ENCODE measurements at regions not wholly inside any gene's neighbourhood (a gene's known extent, or its start where the extent isn't known, plus 50 kb on each side); places are given as distances from the start of the nearest gene placed in this dataset.

DNA sequence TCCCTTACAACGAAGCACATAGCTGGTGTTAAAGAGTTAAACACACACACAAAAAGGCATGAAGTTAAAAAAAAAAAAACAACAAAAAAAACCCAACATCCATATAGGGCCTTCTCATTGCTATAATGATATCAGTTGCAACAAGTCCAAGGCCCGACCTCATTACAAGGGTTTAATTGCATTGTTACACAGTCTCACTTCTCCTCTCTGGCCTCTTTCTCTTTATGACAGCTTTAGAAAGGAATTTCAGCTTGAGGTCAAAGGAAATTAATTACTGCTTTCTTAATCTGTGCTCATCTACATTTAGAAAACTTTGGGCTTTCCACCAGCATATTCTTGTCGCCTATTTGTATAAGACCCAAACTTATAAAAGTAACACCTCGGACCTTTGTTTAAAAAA is 342.1 kb downstream of the NR2F2 start:
- DNase-seq (ENCODE audit: low read depth) = no peak

DNA sequence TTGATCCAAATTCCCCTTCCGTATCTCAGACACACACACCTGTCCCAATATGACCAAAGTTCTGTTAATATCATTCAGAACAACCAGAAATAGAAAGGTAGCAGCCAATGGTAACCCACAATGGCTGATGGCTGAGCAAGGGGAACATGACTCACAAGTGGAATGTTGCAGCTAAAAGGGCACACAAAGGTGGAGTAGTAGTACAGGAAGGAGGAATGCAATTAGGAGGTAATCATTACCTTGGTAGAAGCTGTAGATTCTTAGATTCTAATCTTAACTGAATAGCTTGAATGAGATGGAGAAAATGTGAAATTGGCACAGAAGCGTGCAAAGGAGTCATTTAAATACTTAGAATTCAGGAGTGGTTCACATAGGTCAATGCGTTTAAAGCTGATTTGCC is 347.9 kb downstream of the NR2F2 start:
- DNase-seq (ENCODE audit: low read depth) = no peak

DNA sequence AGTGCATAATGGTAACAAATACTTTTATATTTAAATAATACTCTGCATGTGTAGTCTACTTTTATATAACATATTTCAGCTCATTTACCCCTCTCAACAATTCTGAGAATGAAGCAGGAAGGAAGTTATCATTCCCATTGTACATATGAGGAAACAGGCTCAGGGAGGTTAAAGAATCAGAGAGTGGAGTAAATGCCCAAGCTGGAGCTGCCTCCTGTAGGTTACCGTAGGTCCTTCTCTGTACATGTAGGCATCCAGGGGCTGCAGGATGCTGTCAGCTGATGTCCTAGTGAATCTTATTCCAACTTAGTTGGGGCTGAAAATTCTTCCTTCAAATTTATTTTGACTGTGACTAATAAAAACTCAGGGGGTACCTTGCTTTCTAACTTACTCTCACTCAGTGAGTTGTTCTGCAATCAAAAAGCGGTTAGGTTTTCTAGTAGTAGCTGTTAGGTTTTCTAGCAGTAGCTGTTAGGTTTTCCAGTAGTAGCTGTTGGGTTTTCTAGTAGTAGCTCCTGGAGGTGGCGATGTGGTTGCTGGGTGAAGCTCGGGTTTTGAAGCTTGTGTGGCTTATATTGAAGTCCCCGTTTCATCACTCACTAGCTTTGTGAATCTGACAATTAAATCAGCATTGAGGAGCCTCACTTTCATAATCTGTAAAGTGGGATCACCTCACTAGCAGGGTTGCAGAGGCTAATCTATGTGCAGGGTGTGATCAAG is 357.0 kb downstream of the NR2F2 start:
- DNase-seq (ENCODE audit: low read depth) = no peak

DNA sequence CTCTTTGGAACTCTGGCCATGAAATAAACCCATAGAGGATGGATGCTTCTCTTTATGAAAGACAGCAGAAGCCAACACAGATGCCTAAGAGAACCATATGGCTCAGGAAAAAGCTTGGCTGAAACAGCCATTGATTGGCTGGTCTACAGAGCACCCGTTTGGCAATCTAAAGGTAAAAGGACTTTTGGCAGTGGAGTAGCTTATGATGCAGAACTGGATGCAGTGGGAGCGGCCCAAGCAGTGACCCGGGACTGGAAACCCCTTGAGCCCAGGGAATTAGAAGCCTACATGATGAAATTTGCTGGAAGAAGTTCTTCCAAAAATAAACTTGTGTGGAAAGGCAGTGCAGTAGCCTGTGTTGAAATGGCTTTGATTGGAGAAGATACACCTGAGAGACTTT is 360.2 kb downstream of the NR2F2 start:
- no peak for DNase-seq (ENCODE audit: low read depth)

DNA sequence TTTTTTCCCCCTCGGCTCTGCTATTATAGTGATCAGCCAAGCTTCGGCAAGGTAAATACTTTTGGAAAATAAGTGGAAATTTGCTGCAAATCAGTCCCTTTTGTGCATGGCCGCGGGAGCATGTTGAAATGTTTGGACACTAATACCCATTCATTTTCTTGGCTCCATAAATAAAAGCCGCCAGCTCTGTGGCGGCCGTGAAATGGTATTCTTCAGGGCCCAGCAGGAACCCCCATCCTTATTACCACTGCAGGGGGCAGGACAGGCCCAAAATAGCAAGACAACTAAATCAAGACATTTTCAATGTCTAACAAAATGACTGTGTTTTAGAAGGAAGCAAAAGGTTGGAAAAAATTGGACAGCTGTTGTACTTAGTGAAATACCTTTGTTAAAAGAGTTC is 362.3 kb downstream of the NR2F2 start:
- DNase-seq (ENCODE audit: low read depth) = no peak

DNA sequence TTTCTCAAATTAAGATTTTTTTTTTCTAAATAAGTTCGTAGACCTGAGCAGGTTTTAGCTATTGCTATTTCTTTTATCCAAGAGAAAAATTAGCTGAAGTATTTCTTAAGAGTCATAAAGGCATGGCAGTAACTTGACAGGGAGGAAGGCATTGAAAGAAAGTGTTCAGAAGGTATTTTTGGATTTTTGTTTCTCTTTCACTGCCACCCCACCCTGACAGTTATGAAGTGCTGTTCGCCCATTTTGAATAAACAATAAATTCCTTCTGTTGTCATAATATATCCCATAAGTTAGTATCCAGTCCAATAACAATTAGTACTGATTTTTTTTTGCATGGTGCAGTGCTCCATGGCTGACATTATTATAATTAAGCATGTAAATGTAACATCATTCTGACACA is 363.0 kb downstream of the NR2F2 start:
- DNase-seq (ENCODE audit: low read depth) = no peak

DNA sequence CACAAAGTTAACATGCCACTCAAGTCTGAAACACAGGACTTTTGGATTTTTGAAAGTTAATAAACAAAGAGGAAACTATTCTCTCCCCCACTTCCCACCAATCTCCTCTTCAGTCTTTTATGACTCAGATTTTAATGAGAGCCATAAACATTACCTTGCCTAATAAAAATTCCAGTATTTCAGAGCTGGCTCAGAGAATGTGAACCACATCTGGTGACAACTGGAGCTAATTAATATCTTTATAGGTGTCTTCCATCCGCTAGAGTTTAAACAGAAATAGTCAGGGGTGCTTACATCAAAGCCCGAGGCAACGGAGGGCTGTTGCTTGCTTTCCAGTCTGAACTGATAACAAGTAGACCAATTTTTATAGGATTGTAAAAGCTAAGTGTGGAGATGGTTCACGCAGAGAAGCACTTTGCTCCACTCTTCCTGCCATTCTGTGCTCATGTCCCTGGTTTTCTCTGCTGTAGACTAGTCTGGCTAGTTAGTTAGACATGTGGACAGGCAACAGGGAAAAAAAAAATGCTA is 363.6 kb downstream of the NR2F2 start:
- no peak for DNase-seq (ENCODE audit: low read depth)

DNA sequence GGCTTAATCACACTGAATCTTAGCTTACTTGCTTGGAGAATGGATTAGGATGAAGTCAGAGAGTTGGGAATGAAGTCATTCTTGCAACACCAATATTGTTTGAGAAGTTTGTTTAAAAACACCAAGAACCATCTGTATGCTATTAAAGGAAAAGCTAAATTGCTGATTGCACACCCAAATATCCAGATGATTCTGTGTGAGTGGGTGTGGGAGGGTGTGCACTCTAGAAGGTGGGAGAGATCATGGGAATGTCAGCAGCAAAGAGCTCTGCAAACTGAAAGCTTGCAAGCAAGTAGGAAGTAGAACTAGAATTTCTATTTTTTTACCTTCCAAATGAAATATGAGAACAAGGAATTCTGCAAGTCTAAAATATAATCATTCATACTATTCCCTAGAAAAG is 364.9 kb downstream of the NR2F2 start:
- no peak for DNase-seq (ENCODE audit: low read depth)

DNA sequence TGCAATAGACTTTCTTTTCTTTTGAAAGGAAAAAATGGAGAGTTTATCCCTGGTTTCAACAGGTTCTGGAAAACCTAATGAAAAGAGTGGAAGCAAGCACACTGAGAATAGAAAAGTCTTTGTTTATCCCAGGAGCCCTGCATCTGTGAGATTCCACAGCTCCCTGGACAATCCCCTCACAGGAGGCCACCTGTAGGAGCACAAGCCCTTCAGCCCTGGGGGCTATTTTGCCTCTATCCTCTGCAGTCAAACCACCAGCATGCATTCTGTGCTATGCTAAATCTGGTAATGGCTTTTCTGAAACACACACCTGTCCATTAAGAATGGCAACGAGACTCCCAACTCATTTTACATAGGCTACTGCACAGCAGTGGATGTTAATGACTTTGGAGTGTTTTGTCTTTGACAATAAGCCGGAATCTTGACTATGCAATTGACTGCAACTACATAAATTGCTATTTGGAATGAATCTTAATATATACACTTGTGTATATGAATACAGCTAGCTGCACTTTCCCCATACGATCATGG is 369.4 kb downstream of the NR2F2 start:
- no peak for DNase-seq (ENCODE audit: low read depth)

DNA sequence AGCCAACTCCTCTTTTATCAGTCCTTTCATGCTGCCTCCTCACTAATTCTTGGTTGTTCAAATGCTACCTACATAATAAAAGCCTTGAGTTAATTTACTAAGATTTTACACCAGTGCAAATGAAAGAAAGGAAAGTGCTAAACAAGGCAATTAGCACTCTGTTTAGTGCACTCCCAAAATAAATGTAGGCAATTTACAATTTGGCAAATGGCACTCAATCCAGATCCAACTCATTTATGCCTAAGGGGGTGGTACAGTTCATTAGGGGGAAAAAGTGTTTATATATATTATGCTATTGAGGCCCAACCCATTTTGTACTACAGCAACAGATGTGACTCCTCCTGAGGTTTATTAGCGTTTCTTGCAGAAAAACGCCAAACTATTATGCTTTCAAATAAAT is 370.1 kb downstream of the NR2F2 start:
- DNase-seq (ENCODE audit: low read depth) = no peak

DNA sequence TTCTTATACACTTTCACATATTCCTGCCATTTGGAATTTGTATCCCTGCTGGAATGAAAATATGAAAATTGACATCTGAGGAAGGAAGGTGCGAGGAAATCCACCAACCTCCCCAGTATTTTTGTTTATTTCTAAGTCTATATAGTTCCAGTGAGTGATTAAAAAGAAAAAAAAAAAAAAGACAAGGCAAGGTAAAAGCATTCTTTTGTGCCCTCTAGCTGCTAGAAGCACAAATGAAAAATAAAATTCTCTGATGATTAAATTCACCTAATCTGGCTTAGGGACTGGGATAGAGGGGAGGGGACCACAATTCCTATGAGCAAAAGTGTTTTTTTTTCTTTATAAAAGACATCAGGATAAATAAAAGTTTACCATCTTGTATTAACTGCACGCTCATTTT is 370.9 kb downstream of the NR2F2 start:
- DNase-seq (ENCODE audit: low read depth) = no peak

DNA sequence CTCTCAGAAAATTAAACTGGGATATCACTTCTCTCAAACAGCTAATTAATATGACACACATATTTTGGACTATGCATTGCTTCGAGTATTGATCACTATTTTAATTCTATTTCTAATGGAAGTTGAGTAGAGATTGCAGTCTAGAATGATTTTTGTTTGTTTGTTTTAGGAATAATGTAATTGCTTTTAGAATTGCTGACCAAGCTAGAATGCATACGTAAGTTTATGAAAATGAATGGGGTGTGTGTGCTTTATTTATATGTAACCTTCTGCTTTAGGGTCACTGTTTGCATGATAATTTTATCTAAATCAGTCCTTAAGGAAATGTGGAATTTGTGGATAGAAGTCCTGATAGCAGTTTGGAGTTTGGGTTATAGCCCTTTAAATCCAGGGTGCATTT is 371.4 kb downstream of the NR2F2 start:
- no peak for DNase-seq (ENCODE audit: low read depth)

DNA sequence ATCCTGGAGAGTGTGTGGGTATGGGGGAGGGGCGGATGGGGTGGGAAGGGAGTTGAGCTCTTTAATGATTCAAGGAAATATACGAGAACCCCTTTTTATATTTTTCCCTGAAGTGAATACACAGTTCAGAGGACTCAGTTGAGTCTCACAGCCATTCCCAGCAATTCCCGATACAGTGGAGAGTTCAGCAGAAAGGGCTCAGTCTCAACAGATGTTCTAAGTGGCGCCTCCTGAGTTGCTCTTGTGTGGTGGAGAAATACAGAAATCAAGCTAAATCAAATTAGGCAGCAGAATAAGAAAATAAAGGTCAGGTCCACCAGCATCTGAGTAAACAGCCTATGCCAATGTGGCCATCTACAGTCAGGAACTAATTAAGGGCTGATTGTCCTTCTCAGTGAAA is 372.1 kb downstream of the NR2F2 start:
- DNase-seq (ENCODE audit: low read depth) = no peak

DNA sequence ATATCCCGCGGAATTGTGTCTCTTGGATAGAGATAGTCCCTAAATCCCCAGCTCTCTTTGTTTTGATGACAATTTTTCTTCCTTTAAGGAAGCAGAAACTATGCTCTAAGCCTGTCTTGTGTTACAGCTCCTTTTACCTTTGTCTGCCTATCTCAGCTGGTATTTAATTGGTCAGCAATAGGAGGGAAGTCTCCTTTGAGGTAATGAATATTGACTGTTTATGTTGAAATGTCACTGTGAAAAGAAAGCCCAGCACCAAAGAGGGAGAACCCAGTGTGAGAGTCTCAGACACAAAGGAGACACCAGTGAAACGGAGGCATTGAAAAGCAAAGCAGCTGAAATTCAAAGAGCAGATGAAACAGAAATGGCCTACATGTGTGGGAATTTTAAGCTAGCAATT is 372.6 kb downstream of the NR2F2 start:
- no peak for DNase-seq (ENCODE audit: low read depth)

DNA sequence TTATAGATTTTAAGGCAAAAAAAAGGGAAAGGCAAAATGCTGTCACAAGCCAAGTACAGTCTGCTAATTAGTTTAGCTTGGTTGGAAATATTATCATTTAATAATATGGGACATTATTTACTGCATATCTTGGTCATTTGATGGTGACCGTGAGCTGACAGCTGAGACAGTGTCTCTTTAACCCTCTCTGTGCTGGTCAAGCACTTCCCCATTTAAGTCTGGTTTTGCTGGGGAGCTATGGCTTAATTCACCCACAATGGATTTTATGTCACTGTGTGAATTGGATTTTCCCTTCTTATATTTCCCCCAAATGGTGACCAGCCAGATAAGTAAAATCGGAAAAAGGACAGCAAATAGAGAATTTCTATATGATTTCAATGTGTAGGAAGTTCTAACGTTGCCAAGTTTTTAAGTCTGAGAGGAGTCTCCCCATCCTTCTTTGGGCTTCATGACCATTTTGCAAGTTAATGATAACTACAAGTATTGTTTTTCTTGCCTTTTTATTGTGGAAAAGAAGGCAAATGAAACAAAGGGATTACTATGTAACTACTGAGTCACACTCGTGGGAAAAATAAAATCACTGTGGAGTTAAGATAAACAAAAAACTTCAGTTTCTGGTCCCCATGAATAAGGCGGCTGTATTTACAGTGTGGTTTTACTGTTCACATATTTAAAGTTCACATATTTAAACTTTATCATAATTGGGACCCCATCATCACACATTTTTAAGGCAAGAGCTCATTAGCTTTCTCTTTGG is 373.5 kb downstream of the NR2F2 start:
- no peak for DNase-seq (ENCODE audit: low read depth)

DNA sequence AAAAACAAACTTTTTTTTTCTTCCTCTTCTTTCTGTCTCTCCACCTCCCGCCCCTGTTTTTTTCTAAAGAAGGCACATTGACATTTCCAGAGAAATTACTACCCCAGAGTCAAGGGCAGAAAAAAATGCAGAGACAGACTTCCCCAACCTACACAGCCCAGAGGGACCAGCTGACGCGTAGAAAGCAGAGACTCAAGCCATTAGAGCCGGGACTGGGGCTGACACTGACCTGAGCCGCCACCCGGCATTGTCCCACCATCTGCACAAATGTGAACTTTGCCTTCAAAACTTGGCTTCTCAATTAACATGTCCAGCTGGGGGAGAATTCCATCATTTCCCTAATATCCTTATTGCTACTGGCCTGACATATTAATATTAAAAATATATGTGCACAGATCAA is 385.6 kb downstream of the NR2F2 start:
- DNase-seq (ENCODE audit: low read depth) = no peak

DNA sequence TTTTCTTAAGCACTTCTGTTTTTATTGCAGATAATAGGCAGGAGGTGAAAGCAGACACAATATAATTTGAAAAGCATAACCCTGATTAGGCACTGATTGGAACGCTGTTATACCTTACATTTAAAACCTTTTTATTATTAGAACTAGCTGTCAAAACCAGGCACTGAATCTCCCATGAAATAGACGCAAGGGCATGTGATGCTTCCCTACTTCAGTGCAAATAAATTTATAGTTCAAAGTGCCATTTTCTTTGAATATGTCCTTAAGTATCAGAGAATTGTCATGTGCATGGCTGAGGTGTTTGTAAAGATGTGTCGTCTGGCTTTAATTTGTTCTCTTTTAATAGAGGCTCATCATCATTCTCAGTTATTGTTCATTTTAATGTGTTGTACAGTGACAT is 386.0 kb downstream of the NR2F2 start:
- DNase-seq (ENCODE audit: low read depth) = no peak

DNA sequence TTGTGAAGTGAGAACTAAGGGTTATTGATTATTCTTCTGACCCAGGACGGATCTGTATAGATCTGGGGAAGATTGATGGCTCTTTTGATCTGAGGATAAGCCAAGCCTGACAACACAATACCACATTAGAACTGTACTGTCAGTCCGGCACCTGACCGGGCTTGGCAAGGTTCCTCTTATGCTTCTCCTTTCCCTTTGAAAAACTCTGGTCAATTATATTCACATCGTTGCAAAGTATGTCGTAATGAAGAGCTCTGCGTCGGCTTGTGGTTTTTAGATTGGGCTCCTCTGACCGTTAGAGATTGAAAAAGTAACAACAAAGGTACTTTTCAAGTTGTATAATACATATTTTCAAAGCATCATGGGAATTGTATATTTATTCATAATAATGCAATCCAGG is 389.8 kb downstream of the NR2F2 start:
- no peak for DNase-seq (ENCODE audit: low read depth)

DNA sequence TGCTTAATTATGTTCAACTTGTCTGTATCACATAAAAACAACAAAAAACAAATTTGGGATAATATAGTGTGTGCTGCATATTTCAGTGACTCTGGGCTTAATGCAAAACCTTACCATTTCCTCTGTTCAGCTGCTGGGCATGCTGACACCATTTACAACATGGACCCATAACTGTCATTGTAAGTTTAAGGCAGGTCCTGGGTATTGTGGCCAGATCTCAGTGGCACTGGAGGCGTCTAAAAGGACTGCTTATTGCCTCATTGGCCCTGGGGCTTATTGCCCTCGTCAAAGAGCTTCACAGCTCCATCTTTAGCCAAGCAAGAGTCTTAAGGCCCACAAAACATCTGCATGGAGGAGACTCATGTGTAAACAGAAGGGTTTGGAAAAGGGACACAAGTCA is 390.2 kb downstream of the NR2F2 start:
- no peak for DNase-seq (ENCODE audit: low read depth)

DNA sequence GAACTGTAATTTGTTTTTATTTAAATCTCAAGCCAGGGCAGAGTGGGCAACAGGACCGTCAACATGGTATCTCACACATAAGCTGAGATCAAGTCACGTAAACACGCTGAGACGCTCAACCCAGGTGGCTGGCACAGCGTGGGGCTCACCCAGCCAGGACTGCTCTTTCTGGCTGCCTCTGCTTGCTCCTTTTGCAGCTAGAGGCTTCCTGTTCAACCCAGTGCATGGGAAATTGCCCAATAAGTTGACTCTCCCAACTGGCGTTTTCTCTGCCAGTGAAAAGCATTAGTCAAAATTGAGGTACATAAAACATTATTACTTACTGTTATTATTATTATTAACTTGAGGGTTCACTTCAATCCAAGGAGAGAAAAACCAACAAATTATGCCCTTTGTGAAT is 398.1 kb downstream of the NR2F2 start:
- DNase-seq (ENCODE audit: low read depth) = no peak

DNA sequence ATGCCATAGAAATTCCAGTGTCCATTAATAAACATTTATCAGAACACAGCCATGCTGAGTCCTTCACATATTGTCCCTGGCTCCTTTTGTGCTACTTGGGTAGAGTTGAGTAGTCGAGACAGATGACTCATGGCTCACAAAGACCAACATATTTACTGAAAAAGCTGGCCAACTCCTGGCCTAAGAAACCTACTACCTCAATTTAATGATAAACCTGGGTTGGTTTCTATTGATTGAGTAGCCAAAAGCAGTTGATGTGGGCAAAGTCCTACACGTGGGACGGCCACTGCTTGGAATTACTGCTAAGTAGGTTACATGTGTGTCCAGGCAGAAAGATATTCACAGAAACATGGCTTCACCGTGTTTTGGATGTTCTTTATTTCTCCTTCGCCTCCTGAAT is 402.2 kb downstream of the NR2F2 start:
- no peak for DNase-seq (ENCODE audit: low read depth)

DNA sequence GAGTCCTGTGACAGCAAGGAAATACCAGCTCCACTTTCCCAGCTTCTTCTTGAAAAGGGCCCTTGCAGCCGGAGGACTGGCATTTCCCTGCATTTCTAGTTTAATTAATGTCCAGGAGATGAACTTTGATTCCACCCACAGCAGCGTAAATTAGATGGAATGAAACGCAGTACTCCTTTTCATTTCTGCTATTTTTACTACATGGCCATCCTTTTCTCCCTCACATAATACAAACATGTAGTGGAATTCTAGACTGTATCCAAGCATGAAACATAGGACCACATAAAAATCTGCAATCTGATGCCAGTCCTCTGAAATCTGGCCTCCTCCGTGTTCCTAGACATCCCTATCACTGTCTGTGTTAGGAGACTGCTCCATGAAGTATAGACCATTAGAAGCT is 403.2 kb downstream of the NR2F2 start:
- DNase-seq (ENCODE audit: low read depth) = no peak

DNA sequence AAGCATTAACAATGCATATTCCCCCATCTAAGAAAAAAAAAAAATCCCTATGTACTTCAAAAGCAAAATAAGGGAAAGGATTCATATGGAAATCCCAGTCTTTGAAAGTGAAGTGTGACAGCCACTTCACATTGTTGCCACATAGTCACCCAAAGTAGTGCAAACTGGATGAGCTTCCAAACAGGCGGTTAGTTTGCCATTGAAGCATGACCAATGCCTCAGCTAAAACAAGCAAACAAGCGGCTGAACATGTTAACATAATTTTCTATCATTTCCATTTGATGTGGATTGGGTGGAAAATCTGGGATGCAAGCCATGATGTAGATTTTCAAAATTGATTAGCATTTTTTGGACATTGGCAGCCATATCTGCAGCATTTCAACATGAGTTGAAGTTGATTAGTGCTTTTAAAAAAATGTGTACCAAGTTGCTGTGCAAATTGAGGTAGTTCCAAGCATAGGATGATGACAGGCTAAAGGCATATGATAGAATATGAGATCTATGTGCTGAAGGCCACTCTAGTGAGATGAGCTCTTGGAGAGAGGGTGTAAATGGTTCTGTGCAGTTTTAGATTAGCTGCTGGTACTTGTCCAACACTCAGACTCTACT is 405.2 kb downstream of the NR2F2 start:
- no peak for DNase-seq (ENCODE audit: low read depth)

Measured in activated T-cell treated with anti-CD3 and anti-CD28 coated beads for 48 hours (primary cell).